Activated CD4-positive, alpha-beta T cell treated with anti-CD3 and anti-CD28 coated beads, Interleukin-2, amount 10 ng/mL, durations not matched to agents 7 days and 5 days (primary cell): ENCODE measurements at regions not wholly inside any gene's neighbourhood (a gene's known extent, or its start where the extent isn't known, plus 50 kb on each side); places are given as distances from the start of the nearest gene placed in this dataset.

Experiments used
- CTCF ChIA-PET: fragments of 350-600 bp; sonication (Branson Sonifier 250); formaldehyde crosslinking; loops from one replicate; lab custom pipeline; 2021; ENCODE audit warnings: antibody characterized with exemption; lab: Charles Lee
- POLR2A ChIA-PET: fragments of 350-600 bp; sonication (Branson Sonifier 250); formaldehyde crosslinking; loops from one replicate; lab custom pipeline; 2021; ENCODE audit warnings: antibody characterized with exemption; lab: Charles Lee
- DNase-seq: peaks from one replicate; pipeline ENCODE4 v3.0.0-alpha.2; 2020
- H3K27ac Mint-ChIP-seq: one replicate; pipeline ENCODE4 v1.8.0; 2021; ENCODE audit warnings: mild to moderate bottlenecking, moderate library complexity, mixed read lengths
- H3K27me3 Mint-ChIP-seq: one replicate; pipeline ENCODE4 v1.8.0; 2021; ENCODE audit warnings: mixed read lengths
- H3K36me3 Mint-ChIP-seq: one replicate; pipeline ENCODE4 v1.8.0; 2021; ENCODE audit warnings: low read depth, mixed read lengths
- H3K4me1 Mint-ChIP-seq: one replicate; pipeline ENCODE4 v1.8.0; 2021; ENCODE audit warnings: mixed read lengths
- H3K4me3 Mint-ChIP-seq: one replicate; pipeline ENCODE4 v1.8.0; 2021; ENCODE audit warnings: mild to moderate bottlenecking, moderate library complexity, mixed read lengths
- H3K9me3 Mint-ChIP-seq: one replicate; pipeline ENCODE4 v1.8.0; 2021; ENCODE audit warnings: mixed read lengths

DNA sequence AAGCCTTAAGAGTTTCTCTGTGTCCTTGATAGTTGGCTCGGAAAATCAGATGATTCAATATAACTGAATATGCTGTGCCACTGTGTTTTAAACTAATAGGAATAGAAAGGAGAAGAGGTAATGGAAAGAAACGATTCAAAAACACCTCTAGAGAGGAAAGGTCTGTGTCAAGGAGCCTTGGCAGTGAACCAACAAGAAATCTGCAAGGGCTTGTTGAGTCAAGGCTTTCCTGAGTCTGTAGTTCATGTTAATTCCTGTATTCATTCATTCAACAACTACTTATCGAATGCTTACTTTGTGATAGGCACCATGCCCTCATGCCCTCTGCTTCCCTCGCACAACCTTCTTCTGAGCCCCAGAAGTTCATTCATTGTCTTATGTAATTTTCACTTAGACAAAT is 336.0 kb downstream of the PDHA2 start:
- Mint-ChIP-seq H3K4me1 (no peaks in the 10 kb centered on the region), H3K27ac (no peak overlapping the region), H3K9me3 (no peaks in the 10 kb centered on the region), H3K27me3 (no peaks in the 10 kb centered on the region), H3K4me3 (no peak overlapping the region), H3K36me3 (no peaks in the 10 kb centered on the region)
- ChIA-PET POLR2A (no interaction called here), CTCF (no interaction called here)
- no peak for DNase-seq

DNA sequence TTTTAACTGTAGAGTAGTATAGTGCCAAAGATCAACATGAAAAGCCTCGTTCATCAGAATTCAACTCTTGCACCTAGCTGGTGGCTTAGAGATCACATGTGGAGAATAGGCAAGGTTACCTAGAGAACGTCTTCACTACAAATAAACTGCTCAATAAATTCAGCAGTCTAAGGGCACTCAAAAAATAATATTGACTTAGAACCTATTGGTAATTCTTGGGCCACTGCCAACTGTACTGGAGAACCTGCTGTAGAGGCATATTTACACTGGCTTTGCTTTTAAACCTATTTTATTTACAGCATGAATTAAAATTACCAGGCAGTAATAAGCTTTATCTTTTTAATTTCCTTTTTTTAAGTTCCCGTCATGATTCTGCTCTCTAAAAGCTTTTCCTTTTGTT is 343.7 kb downstream of the PDHA2 start:
- H3K4me3 Mint-ChIP-seq, result no peak overlapping the region
- no peaks in the 10 kb centered on the region for H3K36me3 Mint-ChIP-seq
- ChIA-PET POLR2A (no interaction called here), CTCF (no interaction called here)
- no peaks in the 10 kb centered on the region for H3K27me3 Mint-ChIP-seq
- H3K27ac Mint-ChIP-seq, result no peak overlapping the region
- no peak for DNase-seq
- no peaks in the 10 kb centered on the region for H3K9me3 Mint-ChIP-seq
- no peaks in the 10 kb centered on the region for H3K4me1 Mint-ChIP-seq

DNA sequence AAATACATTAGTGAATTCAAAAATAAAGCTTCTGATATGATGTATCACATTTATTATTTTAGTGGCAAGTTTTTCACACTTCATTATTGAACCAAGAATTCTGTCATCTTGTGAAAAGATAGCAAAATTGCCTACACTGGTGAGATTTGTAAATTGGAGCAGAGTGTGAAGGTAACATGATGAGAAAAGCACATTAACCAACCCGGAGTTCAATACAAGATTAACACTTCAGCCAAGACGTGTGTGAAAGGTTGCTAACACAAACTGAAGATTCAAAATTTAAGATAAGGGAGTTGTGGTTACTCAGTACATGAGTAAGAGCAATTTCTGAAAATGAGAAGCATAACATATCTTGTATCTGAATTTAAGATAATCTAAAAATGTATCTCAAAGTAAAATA is 346.7 kb downstream of the PDHA2 start:
- POLR2A ChIA-PET, result no interaction called here
- CTCF ChIA-PET, result interaction anchor here (0.5 kb wide), 1 partner anchor 63 kb away, joined by 3 read pairs; no protein-coding TSS in a partner anchor
- Mint-ChIP-seq H3K27ac (no peak overlapping the region), H3K4me1 (no peaks in the 10 kb centered on the region), H3K36me3 (no peaks in the 10 kb centered on the region), H3K27me3 (no peaks in the 10 kb centered on the region), H3K4me3 (no peak overlapping the region), H3K9me3 (no peaks in the 10 kb centered on the region)
- no peak for DNase-seq

DNA sequence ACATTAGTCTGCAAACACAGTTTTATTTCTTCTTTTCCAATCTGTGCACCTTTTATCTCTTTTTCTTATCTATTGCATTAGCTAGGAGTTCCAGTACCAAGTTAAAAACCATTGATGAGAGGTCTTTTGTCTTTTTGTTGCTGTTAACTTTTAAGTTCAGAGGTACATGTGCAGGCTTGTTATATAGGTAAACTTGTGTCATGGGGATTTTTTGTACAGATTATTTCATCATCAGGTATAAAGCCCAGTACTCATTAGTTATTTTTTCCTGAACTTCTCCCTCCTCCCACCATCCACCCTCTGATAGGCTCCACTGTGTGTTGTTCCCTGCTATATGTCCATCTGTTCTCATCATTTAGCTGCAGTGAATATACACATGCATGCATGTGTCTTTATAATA is 349.9 kb downstream of the PDHA2 start:
- H3K9me3 Mint-ChIP-seq, result no peaks in the 10 kb centered on the region
- H3K4me1 Mint-ChIP-seq, result no peaks in the 10 kb centered on the region
- POLR2A ChIA-PET, result no interaction called here
- H3K27me3 Mint-ChIP-seq, result no peaks in the 10 kb centered on the region
- H3K27ac Mint-ChIP-seq, result no peak overlapping the region
- H3K4me3 Mint-ChIP-seq, result no peak overlapping the region
- no peaks in the 10 kb centered on the region for H3K36me3 Mint-ChIP-seq
- CTCF ChIA-PET, result no interaction called here
- DNase-seq, result no peak

DNA sequence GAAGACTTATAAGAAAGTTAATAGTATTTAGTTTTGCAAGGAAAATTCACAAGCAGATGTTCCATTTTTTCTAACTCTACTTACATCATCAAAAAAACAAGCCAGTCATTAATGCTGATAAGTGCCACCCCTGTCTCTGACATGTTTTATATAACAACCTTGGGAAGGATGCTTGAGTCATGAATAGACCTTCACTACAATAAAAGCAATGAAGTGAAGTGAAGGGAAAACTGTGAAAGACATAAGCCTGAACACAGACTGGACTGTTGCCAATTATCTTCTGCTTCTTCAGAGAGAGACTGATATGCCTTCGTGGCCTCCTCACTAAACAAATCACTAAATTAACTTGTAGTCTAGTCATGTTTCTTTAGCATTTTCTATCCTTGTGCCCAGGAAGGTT is 353.2 kb downstream of the PDHA2 start:
- no peaks in the 10 kb centered on the region for H3K9me3 Mint-ChIP-seq
- no peaks in the 10 kb centered on the region for H3K27me3 Mint-ChIP-seq
- no peaks in the 10 kb centered on the region for H3K36me3 Mint-ChIP-seq
- H3K4me1 Mint-ChIP-seq, result no peaks in the 10 kb centered on the region
- H3K4me3 Mint-ChIP-seq, result no peak overlapping the region
- POLR2A ChIA-PET, result no interaction called here
- CTCF ChIA-PET, result no interaction called here
- H3K27ac Mint-ChIP-seq, result no peak overlapping the region
- DNase-seq, result no peak

DNA sequence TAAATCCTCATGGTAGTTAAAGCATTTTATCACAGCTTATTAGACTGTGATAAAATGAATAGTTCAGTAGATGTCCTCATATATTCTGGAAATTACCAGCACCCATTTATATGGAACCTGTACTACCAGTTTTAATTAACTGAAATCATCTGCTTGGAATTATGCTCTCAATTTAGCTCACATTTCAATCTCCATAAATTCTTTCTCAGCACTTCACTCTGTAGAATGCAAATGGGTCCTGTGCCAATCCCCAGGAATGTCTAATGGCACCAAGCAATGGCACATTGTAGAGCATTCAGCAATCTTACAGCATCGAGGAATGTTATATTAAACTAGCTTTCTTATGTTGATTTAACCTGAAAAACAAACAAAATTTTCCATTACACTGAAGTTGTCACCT is 355.1 kb downstream of the PDHA2 start:
- no peaks in the 10 kb centered on the region for H3K27me3 Mint-ChIP-seq

DNA sequence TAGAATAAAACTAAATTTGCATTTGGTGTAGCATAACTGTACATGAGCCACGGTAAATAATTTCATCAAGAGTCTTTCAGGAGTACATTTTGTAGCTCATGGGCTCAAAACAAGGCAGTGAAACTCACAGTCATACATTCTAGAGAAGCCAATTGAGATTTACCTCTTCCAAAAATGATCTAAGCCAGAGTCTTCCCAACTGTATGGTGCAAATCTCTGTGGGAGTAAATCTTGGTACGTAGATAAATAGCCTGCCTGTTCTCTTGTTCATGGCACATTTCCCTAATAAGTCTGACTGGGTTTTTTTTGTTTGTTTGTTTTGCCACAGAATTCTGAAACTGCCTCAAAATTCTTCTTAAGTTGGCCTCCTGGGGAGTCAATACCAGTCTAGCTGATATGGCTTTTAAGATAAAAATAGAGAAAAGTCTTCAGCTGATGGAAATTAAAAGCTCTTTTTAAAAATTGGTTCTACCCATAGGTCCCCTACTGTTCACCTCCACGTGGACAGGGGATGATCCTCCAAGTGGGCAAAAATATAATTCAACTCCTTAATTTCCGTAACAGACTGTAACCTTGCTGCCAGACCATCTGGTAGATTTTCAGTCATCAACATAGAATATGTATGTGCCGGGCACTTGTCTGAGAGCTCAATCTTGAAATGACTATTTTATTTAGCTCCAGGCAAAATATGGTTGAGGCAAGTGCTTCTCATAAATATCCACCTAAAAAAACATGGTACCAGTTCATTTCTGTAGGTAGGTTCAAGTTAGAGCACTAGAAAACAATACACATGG is 365.4 kb downstream of the PDHA2 start:
- no peaks in the 10 kb centered on the region for H3K4me1 Mint-ChIP-seq
- no peaks in the 10 kb centered on the region for H3K36me3 Mint-ChIP-seq
- POLR2A ChIA-PET, result no interaction called here
- CTCF ChIA-PET, result no interaction called here
- no peak overlapping the region for H3K4me3 Mint-ChIP-seq
- DNase-seq, result no peak
- no peak overlapping the region for H3K27ac Mint-ChIP-seq
- H3K27me3 Mint-ChIP-seq, result no peaks in the 10 kb centered on the region
- no peaks in the 10 kb centered on the region for H3K9me3 Mint-ChIP-seq

More for the DNA sequence above, 355.1 kb downstream of the PDHA2 start:
- Mint-ChIP-seq H3K36me3 (no peaks in the 10 kb centered on the region), H3K9me3 (no peaks in the 10 kb centered on the region), H3K27ac (no peak overlapping the region), H3K4me1 (no peaks in the 10 kb centered on the region), H3K4me3 (no peak overlapping the region)
- DNase-seq, result no peak
- ChIA-PET CTCF (no interaction called here), POLR2A (no interaction called here)

DNA sequence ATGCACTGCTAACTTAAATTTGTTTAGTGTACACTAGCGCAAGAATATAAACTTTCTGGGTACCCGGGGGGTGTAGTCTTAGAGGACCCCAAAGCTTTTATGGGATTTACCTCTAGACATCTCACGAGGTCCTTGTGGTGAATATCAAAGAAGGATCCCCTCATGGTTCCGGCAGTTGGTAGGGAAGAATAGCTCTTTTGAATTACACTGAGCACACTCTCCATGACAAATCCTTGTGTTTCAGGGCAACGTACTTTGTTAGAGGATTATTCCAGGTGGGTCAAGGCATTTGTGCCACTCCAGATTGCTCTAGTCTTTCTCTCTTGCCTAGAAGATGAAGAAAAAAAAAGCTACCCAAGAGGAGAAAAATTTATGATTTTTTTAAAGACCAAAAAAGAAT is 387.6 kb downstream of the PDHA2 start:
- no peaks in the 10 kb centered on the region for H3K27me3 Mint-ChIP-seq
- H3K4me1 Mint-ChIP-seq, result no peaks in the 10 kb centered on the region
- no peak overlapping the region for H3K4me3 Mint-ChIP-seq
- peaks cover 4% of the 10 kb centered on the region for H3K9me3 Mint-ChIP-seq
- no peak overlapping the region for H3K27ac Mint-ChIP-seq
- no peaks in the 10 kb centered on the region for H3K36me3 Mint-ChIP-seq
- DNase-seq, result no peak
- ChIA-PET CTCF (no interaction called here), POLR2A (no interaction called here)

DNA sequence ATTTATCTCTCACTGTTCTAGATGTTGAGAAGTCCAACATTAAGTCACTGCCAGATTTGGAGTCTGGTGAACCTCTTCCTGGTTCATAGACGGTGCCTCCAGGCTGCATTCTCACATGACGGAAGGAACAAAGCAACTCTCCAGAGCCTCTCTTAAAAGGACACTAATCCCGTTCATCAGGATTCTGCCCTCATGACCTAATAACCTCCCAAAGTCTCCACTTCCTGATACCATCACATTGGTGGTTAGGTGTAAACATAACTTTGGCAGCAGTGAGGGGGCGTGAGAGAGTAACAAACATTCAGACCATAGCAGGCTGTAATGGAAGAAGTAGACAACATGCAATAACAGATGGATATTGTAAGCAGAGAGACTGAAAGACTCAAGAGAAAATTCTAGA is 388.6 kb downstream of the PDHA2 start:
- CTCF ChIA-PET, result no interaction called here
- Mint-ChIP-seq H3K36me3 (no peaks in the 10 kb centered on the region), H3K4me1 (no peaks in the 10 kb centered on the region), H3K4me3 (no peak overlapping the region), H3K9me3 (peaks cover 3% of the 10 kb centered on the region), H3K27me3 (no peaks in the 10 kb centered on the region), H3K27ac (no peak overlapping the region)
- no peak for DNase-seq
- POLR2A ChIA-PET, result no interaction called here

DNA sequence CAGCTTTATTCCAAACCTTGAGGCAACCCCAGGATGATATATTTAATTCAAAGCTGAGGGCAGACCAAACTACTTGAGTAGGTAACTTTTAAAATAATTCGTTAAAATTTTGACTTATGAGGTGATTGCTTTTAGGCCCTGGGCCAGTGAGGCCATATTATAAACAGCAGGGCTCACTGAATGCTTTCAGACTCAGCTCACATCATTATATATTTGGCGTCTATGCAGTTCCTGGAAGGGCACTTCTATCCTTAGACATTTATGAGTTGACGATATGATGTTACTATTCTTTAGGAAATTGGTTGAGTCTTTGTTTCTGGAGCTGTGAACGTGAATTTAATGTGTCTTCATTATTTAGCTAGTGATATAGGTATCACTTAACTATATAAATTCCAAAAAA is 400.1 kb downstream of the PDHA2 start:
- ChIA-PET CTCF (no interaction called here), POLR2A (no interaction called here)
- no peaks in the 10 kb centered on the region for H3K4me1 Mint-ChIP-seq
- peaks cover 8% of the 10 kb centered on the region for H3K9me3 Mint-ChIP-seq
- no peaks in the 10 kb centered on the region for H3K27me3 Mint-ChIP-seq
- DNase-seq, result no peak
- H3K36me3 Mint-ChIP-seq, result no peaks in the 10 kb centered on the region
- H3K4me3 Mint-ChIP-seq, result no peak overlapping the region
- H3K27ac Mint-ChIP-seq, result no peak overlapping the region

DNA sequence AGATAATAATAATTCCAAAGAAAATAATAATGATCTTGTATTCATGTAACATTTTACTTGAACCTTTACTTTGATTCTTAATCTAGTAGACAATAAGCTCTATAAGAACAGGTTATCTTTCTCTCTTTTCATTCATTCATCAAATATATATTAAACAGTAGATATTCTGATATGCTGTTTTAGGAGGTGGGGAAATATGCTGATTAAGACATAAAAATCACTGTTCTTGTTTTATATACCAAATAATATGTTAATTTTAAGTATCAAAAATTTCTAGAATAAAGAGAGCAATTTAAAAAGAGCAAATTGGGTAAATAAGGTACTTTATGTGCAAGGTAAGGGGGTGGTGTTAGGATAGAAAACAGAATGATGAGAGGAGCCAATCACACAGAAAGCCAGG is 401.9 kb downstream of the PDHA2 start:
- peaks cover under 1% of the 10 kb centered on the region for H3K9me3 Mint-ChIP-seq
- no peaks in the 10 kb centered on the region for H3K36me3 Mint-ChIP-seq
- ChIA-PET POLR2A (no interaction called here), CTCF (no interaction called here)
- no peak overlapping the region for H3K27ac Mint-ChIP-seq
- H3K27me3 Mint-ChIP-seq, result no peaks in the 10 kb centered on the region
- no peak for DNase-seq
- no peaks in the 10 kb centered on the region for H3K4me1 Mint-ChIP-seq
- H3K4me3 Mint-ChIP-seq, result no peak overlapping the region

DNA sequence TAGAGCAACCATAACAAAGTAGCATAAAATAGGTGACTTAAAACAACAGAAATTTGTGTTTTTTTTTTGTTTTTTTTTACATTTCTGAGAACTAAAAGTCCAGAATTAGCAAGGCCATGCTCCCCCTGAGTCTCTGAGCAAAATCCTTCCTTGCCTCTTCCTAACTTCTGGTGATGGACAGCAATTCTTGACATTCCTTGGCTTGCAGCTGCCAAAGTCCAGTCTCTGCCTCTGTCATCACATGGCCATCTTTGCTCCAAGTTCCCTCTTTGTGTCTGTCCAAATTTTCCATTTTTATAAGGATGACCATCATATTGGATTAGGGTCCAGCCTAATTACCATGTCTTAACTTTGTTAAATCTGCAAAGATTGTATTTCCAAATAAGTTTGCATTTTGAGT is 407.2 kb downstream of the PDHA2 start:
- H3K4me3 Mint-ChIP-seq, result no peak overlapping the region
- CTCF ChIA-PET, result no interaction called here
- H3K27me3 Mint-ChIP-seq, result no peaks in the 10 kb centered on the region
- no peak for DNase-seq
- H3K36me3 Mint-ChIP-seq, result no peaks in the 10 kb centered on the region
- no peaks in the 10 kb centered on the region for H3K4me1 Mint-ChIP-seq
- H3K27ac Mint-ChIP-seq, result no peak overlapping the region
- POLR2A ChIA-PET, result no interaction called here
- no peaks in the 10 kb centered on the region for H3K9me3 Mint-ChIP-seq

DNA sequence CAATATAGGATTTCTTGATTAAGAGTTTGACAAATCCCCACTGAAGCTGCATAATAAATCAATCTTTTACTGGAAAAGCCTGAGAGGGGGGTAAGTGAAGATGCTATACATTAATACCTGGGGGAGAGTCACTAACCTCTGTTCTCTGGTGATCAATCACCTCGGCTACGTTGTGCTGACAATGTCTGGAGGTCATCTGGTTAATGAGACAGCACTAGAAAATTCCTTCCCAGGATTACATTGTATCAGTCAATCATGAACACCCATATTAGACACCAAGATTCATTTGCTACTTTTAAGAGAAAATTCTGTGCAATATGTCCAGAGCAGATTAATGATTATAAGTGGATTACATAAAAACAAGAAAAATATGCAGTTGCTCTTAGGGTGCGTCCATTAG is 408.3 kb downstream of the PDHA2 start:
- Mint-ChIP-seq H3K4me3 (no peak overlapping the region), H3K36me3 (no peaks in the 10 kb centered on the region), H3K4me1 (no peaks in the 10 kb centered on the region), H3K27me3 (no peaks in the 10 kb centered on the region), H3K27ac (no peak overlapping the region), H3K9me3 (no peaks in the 10 kb centered on the region)
- POLR2A ChIA-PET, result no interaction called here
- CTCF ChIA-PET, result no interaction called here
- DNase-seq, result no peak

DNA sequence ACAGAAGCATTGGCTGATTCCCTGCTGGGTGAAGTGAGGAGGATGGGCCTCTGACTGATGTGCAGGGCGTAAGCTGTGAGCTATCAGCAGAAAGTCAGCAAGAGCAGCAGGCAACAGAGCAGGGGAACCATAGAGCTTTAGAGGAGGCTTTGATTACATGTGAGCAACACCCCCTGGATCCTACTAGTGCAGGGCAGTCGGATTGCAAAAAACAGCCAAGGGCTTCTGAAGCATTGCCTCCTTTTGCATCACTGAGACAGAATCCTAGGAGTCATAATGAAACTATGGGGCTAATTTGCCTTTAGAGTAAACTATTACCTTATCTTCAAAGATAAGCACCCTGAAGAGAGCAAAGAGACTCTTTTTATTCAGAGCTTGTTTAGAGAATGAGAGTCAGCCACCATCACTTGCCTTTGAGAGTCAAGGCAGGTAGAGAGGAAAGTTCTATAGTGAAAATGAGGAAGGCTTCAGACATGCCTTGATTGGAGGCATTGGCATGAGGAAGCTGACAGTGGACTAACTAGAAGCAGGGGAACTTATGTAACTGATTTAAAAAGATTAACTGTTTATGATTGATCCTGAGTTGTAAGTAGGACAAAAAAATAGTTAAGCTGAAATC is 420.3 kb downstream of the PDHA2 start:
- Mint-ChIP-seq H3K9me3 (no peaks in the 10 kb centered on the region), H3K27me3 (no peaks in the 10 kb centered on the region), H3K4me1 (no peaks in the 10 kb centered on the region), H3K27ac (no peak overlapping the region), H3K36me3 (no peaks in the 10 kb centered on the region), H3K4me3 (no peak overlapping the region)
- ChIA-PET POLR2A (no interaction called here), CTCF (no interaction called here)
- DNase-seq, result no peak
